Ishikawa (cell line): ENCODE measurements at regions not wholly inside any gene's neighbourhood (a gene's known extent, or its start where the extent isn't known, plus 50 kb on each side); places are given as distances from the start of the nearest gene placed in this dataset.

ENCODE experiments used
- CEBPB ChIP-seq: IDR thresholded peaks from 2 replicates; pipeline ENCODE4 v1.6.1; 2012
- CREB1 ChIP-seq: IDR thresholded peaks from 2 replicates; pipeline ENCODE4 v1.6.1; 2012; ENCODE audit warnings: low read depth
- EGR1 ChIP-seq: IDR thresholded peaks from 2 replicates; pipeline ENCODE4 v1.6.1; 2012
- EP300 ChIP-seq: IDR thresholded peaks from 2 replicates; pipeline ENCODE4 v1.6.1; 2012; ENCODE audit warnings: borderline replicate concordance
- FOXM1 ChIP-seq: IDR thresholded peaks from 2 replicates; pipeline ENCODE4 v1.6.1; 2012; ENCODE audit warnings: low read depth, borderline replicate concordance
- NFIC ChIP-seq: IDR thresholded peaks from 2 replicates; pipeline ENCODE4 v1.6.1; 2012
- RAD21 ChIP-seq: IDR thresholded peaks from 2 replicates; pipeline ENCODE4 v1.6.1; 2012; ENCODE audit warnings: low read depth
- TAF1 ChIP-seq: IDR thresholded peaks from 2 replicates; pipeline ENCODE4 v1.6.1; 2012; ENCODE audit warnings: low read depth, mild to moderate bottlenecking
- TCF12 ChIP-seq: IDR thresholded peaks from 2 replicates; pipeline ENCODE4 v1.6.1; 2012; ENCODE audit warnings: low read depth
- TEAD4 ChIP-seq: IDR thresholded peaks from 2 replicates; pipeline ENCODE4 v1.6.1; 2012
- YY1 ChIP-seq: IDR thresholded peaks from 2 replicates; pipeline ENCODE4 v1.6.1; 2012; ENCODE audit warnings: low read depth
- ZBTB7A ChIP-seq: IDR thresholded peaks from 2 replicates; pipeline ENCODE4 v1.6.1; 2012; ENCODE audit warnings: low read depth
- TF ChIP-seq, protein P1 (sequence below): IDR thresholded peaks from 2 replicates; pipeline ENCODE4 v1.6.1; 2012
- TF ChIP-seq, protein P2 (sequence below): IDR thresholded peaks from 2 replicates; pipeline ENCODE4 v1.6.1; 2012
- TF ChIP-seq, protein P3 (sequence below): IDR thresholded peaks from 2 replicates; pipeline ENCODE4 v1.6.1; 2012; ENCODE audit warnings: low read depth, mild to moderate bottlenecking

DNA sequence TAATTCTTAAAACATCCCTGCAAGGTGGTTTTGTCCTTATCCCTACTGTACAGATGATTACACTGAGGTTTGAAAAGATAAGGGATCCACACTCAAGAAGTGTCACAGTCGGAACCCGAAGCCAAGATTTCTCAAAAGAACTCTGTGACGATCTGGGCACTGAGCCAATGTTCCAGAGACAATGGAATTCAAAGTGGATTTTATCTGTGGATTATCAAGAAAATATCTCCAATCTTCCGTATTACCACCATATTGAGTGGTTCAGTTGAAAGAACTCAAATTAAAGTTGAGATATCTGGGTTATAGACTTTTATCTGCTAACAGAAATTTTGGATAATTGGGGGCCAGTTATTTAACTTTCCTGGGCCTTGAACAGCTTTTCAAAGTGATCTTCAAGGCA is 100.0 kb upstream of the GRAMD1B start:
- no peak for TF ChIP-seq TCF12
- no peak for TF ChIP-seq TEAD4

DNA sequence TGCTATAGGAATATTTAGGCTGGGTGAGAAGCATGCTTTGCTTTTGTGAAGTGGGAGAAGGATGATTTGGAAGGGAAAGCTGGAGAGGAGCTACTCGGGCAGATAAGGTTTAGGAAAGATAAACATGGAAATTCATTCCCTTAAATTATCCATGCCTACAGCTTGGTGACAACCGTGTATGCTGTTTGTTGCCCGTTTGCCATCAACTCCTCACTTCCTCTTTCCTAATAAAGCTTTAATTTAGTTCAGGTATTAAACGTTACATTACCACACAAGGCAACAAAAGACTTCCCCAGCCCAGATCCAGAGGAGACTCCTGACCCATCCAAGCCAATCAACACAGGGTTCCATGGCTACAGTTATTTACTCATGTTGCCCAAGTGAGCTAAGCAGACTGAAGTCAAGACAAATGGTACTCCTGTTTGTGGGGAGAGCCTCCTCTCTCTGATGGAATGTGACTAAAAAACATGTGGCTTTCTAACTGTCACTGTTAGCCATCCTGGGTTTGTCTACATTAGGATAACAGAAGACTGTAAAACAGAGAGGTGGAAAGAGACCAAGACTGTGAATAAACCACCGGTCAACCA is 101.7 kb upstream of the GRAMD1B start:
- TF ChIP-seq TEAD4 (no peak), TCF12 (no peak), YY1 (no peak), EGR1 (no peak), CEBPB (no peak), RAD21 (no peak), TAF1 (no peak), ZBTB7A (no peak), NFIC (no peak), EP300 (no peak), CREB1 (no peak), FOXM1 (no peak)
- TF ChIP-seq, protein P1, sequence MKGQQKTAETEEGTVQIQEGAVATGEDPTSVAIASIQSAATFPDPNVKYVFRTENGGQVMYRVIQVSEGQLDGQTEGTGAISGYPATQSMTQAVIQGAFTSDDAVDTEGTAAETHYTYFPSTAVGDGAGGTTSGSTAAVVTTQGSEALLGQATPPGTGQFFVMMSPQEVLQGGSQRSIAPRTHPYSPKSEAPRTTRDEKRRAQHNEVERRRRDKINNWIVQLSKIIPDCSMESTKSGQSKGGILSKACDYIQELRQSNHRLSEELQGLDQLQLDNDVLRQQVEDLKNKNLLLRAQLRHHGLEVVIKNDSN = no peak
- TF ChIP-seq, protein P2, sequence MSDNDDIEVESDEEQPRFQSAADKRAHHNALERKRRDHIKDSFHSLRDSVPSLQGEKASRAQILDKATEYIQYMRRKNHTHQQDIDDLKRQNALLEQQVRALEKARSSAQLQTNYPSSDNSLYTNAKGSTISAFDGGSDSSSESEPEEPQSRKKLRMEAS = no peak
- TF ChIP-seq, protein P3, sequence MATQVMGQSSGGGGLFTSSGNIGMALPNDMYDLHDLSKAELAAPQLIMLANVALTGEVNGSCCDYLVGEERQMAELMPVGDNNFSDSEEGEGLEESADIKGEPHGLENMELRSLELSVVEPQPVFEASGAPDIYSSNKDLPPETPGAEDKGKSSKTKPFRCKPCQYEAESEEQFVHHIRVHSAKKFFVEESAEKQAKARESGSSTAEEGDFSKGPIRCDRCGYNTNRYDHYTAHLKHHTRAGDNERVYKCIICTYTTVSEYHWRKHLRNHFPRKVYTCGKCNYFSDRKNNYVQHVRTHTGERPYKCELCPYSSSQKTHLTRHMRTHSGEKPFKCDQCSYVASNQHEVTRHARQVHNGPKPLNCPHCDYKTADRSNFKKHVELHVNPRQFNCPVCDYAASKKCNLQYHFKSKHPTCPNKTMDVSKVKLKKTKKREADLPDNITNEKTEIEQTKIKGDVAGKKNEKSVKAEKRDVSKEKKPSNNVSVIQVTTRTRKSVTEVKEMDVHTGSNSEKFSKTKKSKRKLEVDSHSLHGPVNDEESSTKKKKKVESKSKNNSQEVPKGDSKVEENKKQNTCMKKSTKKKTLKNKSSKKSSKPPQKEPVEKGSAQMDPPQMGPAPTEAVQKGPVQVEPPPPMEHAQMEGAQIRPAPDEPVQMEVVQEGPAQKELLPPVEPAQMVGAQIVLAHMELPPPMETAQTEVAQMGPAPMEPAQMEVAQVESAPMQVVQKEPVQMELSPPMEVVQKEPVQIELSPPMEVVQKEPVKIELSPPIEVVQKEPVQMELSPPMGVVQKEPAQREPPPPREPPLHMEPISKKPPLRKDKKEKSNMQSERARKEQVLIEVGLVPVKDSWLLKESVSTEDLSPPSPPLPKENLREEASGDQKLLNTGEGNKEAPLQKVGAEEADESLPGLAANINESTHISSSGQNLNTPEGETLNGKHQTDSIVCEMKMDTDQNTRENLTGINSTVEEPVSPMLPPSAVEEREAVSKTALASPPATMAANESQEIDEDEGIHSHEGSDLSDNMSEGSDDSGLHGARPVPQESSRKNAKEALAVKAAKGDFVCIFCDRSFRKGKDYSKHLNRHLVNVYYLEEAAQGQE = no peak

DNA sequence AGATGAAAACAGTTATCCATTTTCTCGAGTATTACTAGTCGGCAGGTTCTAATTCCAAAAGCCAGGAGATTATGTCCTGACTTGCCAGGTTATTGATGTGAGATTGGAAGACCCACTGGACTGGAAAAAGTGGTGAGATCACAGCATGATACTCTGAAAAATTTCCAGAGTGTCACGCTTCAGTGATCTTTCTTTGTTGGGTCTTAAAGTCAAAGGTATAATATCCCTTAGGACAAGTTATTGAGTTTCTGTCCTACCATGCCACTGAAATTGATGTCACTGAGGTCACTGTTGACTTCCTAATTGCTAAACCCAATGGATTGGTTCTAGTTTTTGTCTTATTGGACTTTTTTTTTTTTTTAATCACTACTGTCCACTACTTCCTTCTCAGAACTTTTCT is 104.5 kb upstream of the GRAMD1B start:
- TF ChIP-seq NFIC (no peak), CREB1 (no peak), TEAD4 (no peak), YY1 (no peak), EGR1 (no peak), TCF12 (no peak), RAD21 (no peak), CEBPB (no peak), ZBTB7A (no peak), TAF1 (no peak), FOXM1 (no peak), EP300 (no peak)
- TF ChIP-seq, protein P2 = no peak
- TF ChIP-seq, protein P1 = no peak
- TF ChIP-seq, protein P3 = no peak

DNA sequence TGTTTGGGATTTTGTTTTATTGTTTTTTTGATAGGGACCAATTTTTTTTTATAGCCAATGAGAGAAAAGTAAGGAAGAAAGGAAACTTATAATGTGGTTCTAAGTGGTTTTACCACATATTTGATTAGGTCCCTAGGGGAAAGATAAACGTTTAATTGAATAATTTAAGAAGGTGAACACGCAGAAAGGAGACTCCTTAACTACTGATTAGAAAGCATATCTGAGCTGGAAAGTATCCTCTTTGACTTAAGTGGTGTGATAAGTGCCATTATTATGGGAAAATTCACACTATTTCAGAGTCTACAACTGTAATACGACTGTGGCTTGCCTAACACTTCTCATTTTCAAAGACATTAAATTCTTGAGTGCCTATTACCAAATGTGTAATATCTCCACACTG is 106.5 kb upstream of the GRAMD1B start:
- TF ChIP-seq TAF1 (no peak), TEAD4 (no peak), NFIC (no peak), CEBPB (no peak), ZBTB7A (no peak), CREB1 (no peak), RAD21 (no peak), EP300 (no peak), EGR1 (no peak), FOXM1 (no peak), YY1 (no peak), TCF12 (no peak)
- TF ChIP-seq, protein P2 = no peak
- TF ChIP-seq, protein P1 = no peak
- TF ChIP-seq, protein P3 = no peak
